ENCODE measurements at regions not wholly inside any gene's neighbourhood (a gene's known extent, or its start where the extent isn't known, plus 50 kb on each side); places are given as distances from the start of the nearest gene placed in this dataset.
A peak's percentile ranks its signal among the peaks of the same experiment; 100 is the strongest.

GRCh38 chr13:109656206-109656605, 130.2 kb downstream of the IRS2 start:
- intact Hi-C loops (cut with DNase I; ENCODE audit: low total_unique reads) = no loop called here
- no peaks in the 10 kb centered on the region for H3K36me3 ChIP-seq
- no peak overlapping the region for H3K4me3 ChIP-seq
- H3K27ac ChIP-seq = no peak overlapping the region
- no peaks in the 10 kb centered on the region for H3K9me3 ChIP-seq
- DNase-seq = no peak
- no peaks in the 10 kb centered on the region for H3K27me3 ChIP-seq
- no peaks in the 10 kb centered on the region for H3K4me1 ChIP-seq
- TF ChIP-seq CTCF (IDR thresholded peaks at IDR 0.05) (no peak), POLR2A (IDR thresholded peaks at IDR 0.05) (no peak)

- intact Hi-C loops (cut with DNase I; ENCODE audit: low total_unique reads) = no loop called here
- no peak overlapping the region for H3K4me3 ChIP-seq
- H3K36me3 ChIP-seq = no peaks in the 10 kb centered on the region
- H3K4me1 ChIP-seq = no peaks in the 10 kb centered on the region
- H3K9me3 ChIP-seq = no peaks in the 10 kb centered on the region
- no peak overlapping the region for H3K27ac ChIP-seq
- H3K27me3 ChIP-seq = no peaks in the 10 kb centered on the region
- no peak for DNase-seq
- TF ChIP-seq POLR2A (IDR thresholded peaks at IDR 0.05) (no peak), CTCF (IDR thresholded peaks at IDR 0.05) (no peak)
Measured at GRCh38 chr13:109655611-109656010, 130.8 kb downstream of the IRS2 start.

DNA sequence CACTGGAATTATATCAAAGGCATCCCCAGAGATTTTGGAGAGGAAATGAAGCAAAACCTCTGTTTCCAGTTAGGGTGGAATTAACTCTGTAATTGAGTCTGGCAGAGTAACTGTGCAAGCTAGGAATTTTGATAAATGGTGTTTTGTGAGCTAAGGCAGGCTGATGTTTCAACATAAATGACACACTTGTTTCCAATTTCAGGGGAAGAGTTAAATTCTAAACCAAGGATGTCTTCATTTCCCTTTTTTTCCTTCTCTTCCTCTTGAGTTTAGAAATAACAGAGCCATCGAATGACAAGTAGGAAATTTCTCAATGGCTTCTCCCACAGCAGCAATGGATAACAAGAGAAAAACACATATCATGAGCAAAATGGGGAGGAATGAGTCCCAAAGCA, 131.2 kb downstream of the IRS2 start:
- Histone ChIP-seq H3K27ac (no peak overlapping the region), H3K4me1 (no peaks in the 10 kb centered on the region), H3K4me3 (no peak overlapping the region), H3K36me3 (no peaks in the 10 kb centered on the region), H3K27me3 (no peaks in the 10 kb centered on the region), H3K9me3 (no peaks in the 10 kb centered on the region)
- no peak for TF ChIP-seq POLR2A (IDR thresholded peaks at IDR 0.05)
- no peak for TF ChIP-seq CTCF (IDR thresholded peaks at IDR 0.05)
- no peak for DNase-seq
- intact Hi-C loops (cut with DNase I; ENCODE audit: low total_unique reads) = no loop called here

GRCh38 chr13:109654341-109655205, 131.8 kb downstream of the IRS2 start:
- H3K27ac ChIP-seq = peak overlapping the region in 1 of 2 donors; percentile 15
- DNase-seq = no peak
- no peaks in the 10 kb centered on the region for H3K27me3 ChIP-seq
- H3K9me3 ChIP-seq = no peaks in the 10 kb centered on the region
- TF ChIP-seq POLR2A (IDR thresholded peaks at IDR 0.05) (no peak), CTCF (IDR thresholded peaks at IDR 0.05) (no peak)
- H3K4me1 ChIP-seq = no peaks in the 10 kb centered on the region
- intact Hi-C loops (cut with DNase I; ENCODE audit: low total_unique reads) = no loop called here
- no peaks in the 10 kb centered on the region for H3K36me3 ChIP-seq
- H3K4me3 ChIP-seq = no peak overlapping the region

GRCh38 chr13:109652531-109652930, 133.9 kb downstream of the IRS2 start:
- DNase-seq = no peak
- H3K27ac ChIP-seq = no peak overlapping the region
- no peaks in the 10 kb centered on the region for H3K4me1 ChIP-seq
- H3K27me3 ChIP-seq = no peaks in the 10 kb centered on the region
- no peaks in the 10 kb centered on the region for H3K36me3 ChIP-seq
- no peaks in the 10 kb centered on the region for H3K9me3 ChIP-seq
- TF ChIP-seq POLR2A (IDR thresholded peaks at IDR 0.05) (no peak), CTCF (IDR thresholded peaks at IDR 0.05) (no peak)
- H3K4me3 ChIP-seq = no peak overlapping the region
- intact Hi-C loops (cut with DNase I; ENCODE audit: low total_unique reads) = no loop called here
